ENCODE measurements at regions not wholly inside any gene's neighbourhood (a gene's known extent, or its start where the extent isn't known, plus 50 kb on each side); places are given as distances from the start of the nearest gene placed in this dataset.

DNA sequence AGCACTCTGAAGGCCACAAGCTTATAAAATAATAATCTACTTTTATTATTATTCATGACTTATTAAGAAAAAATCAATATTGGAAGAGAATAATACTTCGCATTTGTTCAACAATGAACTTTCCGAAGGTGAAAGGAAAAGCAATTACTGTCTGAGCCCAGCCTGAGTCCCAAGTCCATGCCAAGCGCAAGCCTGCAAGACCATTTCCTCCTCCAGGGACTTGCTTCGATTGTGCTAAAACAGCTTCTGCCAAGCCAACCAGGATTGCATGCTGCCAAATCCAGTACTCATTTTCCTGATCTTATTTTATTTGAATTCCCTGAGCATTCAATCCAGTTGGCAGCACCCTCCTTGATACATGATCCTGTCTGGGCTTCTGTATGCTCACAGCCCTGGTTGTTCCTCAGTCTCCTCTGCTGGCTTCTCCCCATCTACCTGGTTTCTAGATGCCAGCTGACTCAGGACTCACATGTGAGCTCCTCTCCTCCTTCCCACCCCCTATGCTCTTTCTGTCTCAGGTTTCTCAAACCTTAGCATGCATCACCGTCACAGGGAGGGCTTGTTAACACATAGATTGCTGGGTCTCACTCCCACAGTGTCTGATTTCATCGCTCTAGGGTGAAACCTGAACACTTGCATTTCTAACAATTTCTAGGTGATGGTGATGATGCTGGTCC lies 55.9 kb upstream of the PSMF1 start:
- DNase-seq, result no peak
- H3K9ac ChIP-seq, result no peak overlapping the region
- no peaks in the 10 kb centered on the region for H3K27me3 ChIP-seq (ENCODE audit: insufficient read depth)
- H4K20me1 ChIP-seq (ENCODE audit: insufficient read depth), result no peaks in the 10 kb centered on the region
- ChIA-PET CTCF (interaction anchor here (1.0 to 1.5 kb wide), 2 partner anchors 46 to 247 kb away, joined by 3 to 5 read pairs; no protein-coding TSS in a partner anchor), POLR2A (no interaction called here)
- H3K4me1 ChIP-seq (ENCODE audit: control insufficient read depth in 1 of 2, insufficient read depth in 2 of 2, low read depth in 1 of 2, low read length in 1 of 2), result no peaks in the 10 kb centered on the region
- no peaks in the 10 kb centered on the region for H3K79me2 ChIP-seq (ENCODE audit: insufficient read depth)
- no peak overlapping the region for H3K27ac ChIP-seq (ENCODE audit: low read depth in 2 of 2, low read length in 1 of 2)
- H3K9me2 ChIP-seq, result no peaks in the 10 kb centered on the region
- H3K36me3 ChIP-seq (replicated peaks in 1 of 2; ENCODE audit: control insufficient read depth in 1 of 2, insufficient read depth in 2 of 2, low read length in 1 of 2), result no peaks in the 10 kb centered on the region
- H3K4me2 ChIP-seq, result no peak overlapping the region
- no peaks in the 10 kb centered on the region for H3F3A ChIP-seq (replicated peaks; ENCODE audit: insufficient read depth)
- H2AFZ ChIP-seq (ENCODE audit: low read depth), result no peak overlapping the region
- H3K9me3 ChIP-seq, result peaks cover 7% of the 10 kb centered on the region
- no peak overlapping the region for H3K4me3 ChIP-seq (ENCODE audit: low read depth in 2 of 2, low read length in 1 of 2)
- 47% methylated on average over 6 of the region's 6 CpGs for WGBS (ENCODE audit: low lambda C conversion rate)
- TF ChIP-seq, protein P1, sequence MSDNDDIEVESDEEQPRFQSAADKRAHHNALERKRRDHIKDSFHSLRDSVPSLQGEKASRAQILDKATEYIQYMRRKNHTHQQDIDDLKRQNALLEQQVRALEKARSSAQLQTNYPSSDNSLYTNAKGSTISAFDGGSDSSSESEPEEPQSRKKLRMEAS (IDR thresholded peaks at IDR 0.05; ENCODE audit: low read depth), result no peak
